Liver (tissue), 7 donors: ENCODE measurements at regions not wholly inside any gene's neighbourhood (a gene's known extent, or its start where the extent isn't known, plus 50 kb on each side); places are given as distances from the start of the nearest gene placed in this dataset.

Experiments
- DNase-seq: peaks from one replicate; pipeline ENCODE4 v3.0.0-alpha.2; 2017; ENCODE audit warnings: low spot score
- H3K27ac ChIP-seq, 2 donors: one replicate each; pipeline ENCODE4 v1.7.0; 2013; ENCODE audit warnings: inconsistent platforms in 2 of 2, low read length in 2 of 2, control low read depth in 1 of 2, low read depth in 1 of 2, mild to moderate bottlenecking in 1 of 2
- H3K27me3 ChIP-seq, 4 donors: one replicate each; pipeline versions ENCODE4 v1.6.1 to v1.7.0; 2013; ENCODE audit warnings: low read length in 3 of 4, inconsistent platforms in 1 of 4, mild to moderate bottlenecking in 1 of 4, moderate library complexity in 1 of 4; ENCODE audit not compliant: control insufficient read depth in 4 of 4, insufficient read depth in 4 of 4
- H3K36me3 ChIP-seq, 4 donors: one replicate each; pipeline versions ENCODE4 v1.6.1 to v1.7.0; 2013; ENCODE audit warnings: low read length in 3 of 4, mild to moderate bottlenecking in 3 of 4, low read depth in 1 of 4, moderate library complexity in 1 of 4; ENCODE audit not compliant: control insufficient read depth in 4 of 4, insufficient read depth in 3 of 4
- H3K4me1 ChIP-seq, 4 donors: one replicate each; pipeline versions ENCODE4 v1.6.1 to v1.7.0; 2013; ENCODE audit warnings: low read length in 3 of 4, mild to moderate bottlenecking in 3 of 4, moderate library complexity in 1 of 4; ENCODE audit not compliant: control insufficient read depth in 4 of 4, insufficient read depth in 4 of 4
- H3K4me3 ChIP-seq, 3 donors: one replicate each; pipeline versions ENCODE4 v1.6.1 to v1.7.0; 2013; ENCODE audit warnings: low read length in 3 of 3, control low read depth in 1 of 3, low read depth in 1 of 3, mild to moderate bottlenecking in 1 of 3
- H3K9ac ChIP-seq, 2 donors: one replicate each; pipeline ENCODE4 v1.7.0; 2013; ENCODE audit warnings: low read length in 2 of 2, mild to moderate bottlenecking in 2 of 2, moderate library complexity in 2 of 2, control low read depth in 1 of 2, low read depth in 1 of 2
- H3K9me3 ChIP-seq, 4 donors: one replicate each; pipeline versions ENCODE4 v1.6.1 to v1.7.0; 2013; ENCODE audit warnings: low read length in 3 of 4; ENCODE audit not compliant: control insufficient read depth in 4 of 4
- EGR1 ChIP-seq, 2 donors: IDR thresholded peaks; 2 replicates each; pipeline ENCODE4 v1.6.1; 2016 to 2018; ENCODE audit warnings: antibody characterized with exemption in 2 of 2, low read depth in 2 of 2
- FOXA1 ChIP-seq: IDR thresholded peaks from 2 replicates; pipeline ENCODE4 v1.6.1; 2016; ENCODE audit warnings: antibody characterized with exemption
- GABPA ChIP-seq, 2 donors: IDR thresholded peaks in 1 of 2; conservative IDR thresholded peaks in 1 of 2; 2 replicates each; pipeline ENCODE4 v1.6.1; 2016; ENCODE audit warnings: antibody characterized with exemption in 2 of 2, mild to moderate bottlenecking in 1 of 2, moderate library complexity in 1 of 2
- HNF4A ChIP-seq, 2 donors: conservative IDR thresholded peaks; 2 replicates each; pipeline ENCODE4 v1.6.1; 2016; ENCODE audit warnings: antibody characterized with exemption in 2 of 2, mild to moderate bottlenecking in 2 of 2
- HNF4G ChIP-seq: IDR thresholded peaks from 2 replicates; pipeline ENCODE4 v1.6.1; 2016; ENCODE audit warnings: antibody characterized with exemption
- JUND ChIP-seq, 2 donors: IDR thresholded peaks; 2 replicates each; pipeline ENCODE4 v1.6.1; 2016; ENCODE audit warnings: antibody characterized with exemption in 2 of 2
- NR2F2 ChIP-seq: IDR thresholded peaks from 2 replicates; pipeline ENCODE4 v1.6.1; 2016; ENCODE audit warnings: antibody characterized with exemption
- RAD21 ChIP-seq, 2 donors: IDR thresholded peaks; 2 replicates each; pipeline ENCODE4 v1.6.1; 2016; ENCODE audit warnings: antibody characterized with exemption in 2 of 2, mild to moderate bottlenecking in 2 of 2
- SP1 ChIP-seq: IDR thresholded peaks from 2 replicates; pipeline ENCODE4 v1.6.1; 2018; ENCODE audit warnings: antibody characterized with exemption, mild to moderate bottlenecking
- TAF1 ChIP-seq: conservative IDR thresholded peaks from 2 replicates; pipeline ENCODE4 v1.6.1; 2016; ENCODE audit warnings: antibody characterized with exemption, mild to moderate bottlenecking
- YY1 ChIP-seq: IDR thresholded peaks from 2 replicates; pipeline ENCODE4 v1.6.1; 2016; ENCODE audit warnings: antibody characterized with exemption, mild to moderate bottlenecking
- ZBTB33 ChIP-seq: IDR thresholded peaks from 2 replicates; pipeline ENCODE4 v1.6.1; 2016; ENCODE audit warnings: antibody characterized with exemption
- WGBS: extraction: QIAGEN DNeasy Blood & Tissue Kit; methylation state at CpG from one replicate; pipeline ENCODE4 v1.1.7; 2013; 5-methylcytosine and 5-hydroxymethylcytosine counted together
- TF ChIP-seq, protein P1 (sequence below): IDR thresholded peaks from 2 replicates; pipeline ENCODE4 v1.6.1; 2016; ENCODE audit warnings: antibody characterized with exemption
- TF ChIP-seq, protein P2 (sequence below): IDR thresholded peaks from 2 replicates; pipeline ENCODE4 v1.6.1; 2016; ENCODE audit warnings: antibody characterized with exemption, mild to moderate bottlenecking
- TF ChIP-seq, protein P3 (sequence below): IDR thresholded peaks from 2 replicates; pipeline ENCODE4 v1.6.1; 2016; ENCODE audit warnings: antibody characterized with exemption
- donor health status: healthy.
- donor health status: healthy.
- donor health status: healthy.
- donor health status: healthy.

DNA sequence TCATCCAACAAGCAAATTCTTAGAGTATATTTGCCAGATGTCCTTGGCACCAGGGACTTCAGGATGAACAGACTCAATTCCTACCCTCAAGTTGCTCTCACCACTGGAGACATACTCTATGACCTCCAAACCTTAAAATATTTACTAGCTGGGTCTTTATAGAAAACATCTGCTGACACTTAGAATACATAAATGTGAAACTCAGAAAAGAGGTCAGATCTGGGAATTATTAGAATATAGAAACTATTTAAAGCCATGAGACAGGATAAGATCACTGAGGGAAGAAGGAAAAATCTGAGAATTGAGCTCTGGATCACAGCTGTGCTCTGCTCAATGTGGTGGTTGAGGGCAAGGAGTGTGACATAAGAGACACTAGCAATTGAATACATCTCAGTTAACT is 695.4 kb upstream of the UBE2E2 start:
- H3K27me3 ChIP-seq = peaks cover 0 to under 1% (median 0%) of the 10 kb centered on the region in 4 donors
- no peaks in the 10 kb centered on the region for H3K9me3 ChIP-seq
- H3K27ac ChIP-seq = no peak overlapping the region
- no peak overlapping the region for H3K9ac ChIP-seq
- no peak for TF ChIP-seq HNF4G
- no peak for TF ChIP-seq EGR1 (IDR thresholded peaks at IDR 0.05; ENCODE audit: low read depth in 2 of 2)
- no peak for TF ChIP-seq HNF4A (conservative IDR thresholded peaks at IDR 0.05)
- no peak for TF ChIP-seq GABPA (IDR thresholded peaks at IDR 0.05 in 1 of 2, conservative IDR thresholded peaks at IDR 0.05 in 1 of 2)
- TF ChIP-seq FOXA1 = no peak
- no peak for TF ChIP-seq ZBTB33
- no peak for TF ChIP-seq NR2F2
- TF ChIP-seq, protein P1, sequence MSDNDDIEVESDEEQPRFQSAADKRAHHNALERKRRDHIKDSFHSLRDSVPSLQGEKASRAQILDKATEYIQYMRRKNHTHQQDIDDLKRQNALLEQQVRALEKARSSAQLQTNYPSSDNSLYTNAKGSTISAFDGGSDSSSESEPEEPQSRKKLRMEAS = no peak
- no peak for TF ChIP-seq SP1
- no peak for TF ChIP-seq TAF1
- TF ChIP-seq RAD21 (IDR thresholded peaks at IDR 0.05) = no peak
- DNase-seq = no peak
- H3K36me3 ChIP-seq = no peaks in the 10 kb centered on the region
- H3K4me3 ChIP-seq = no peak overlapping the region
- H3K4me1 ChIP-seq = no peaks in the 10 kb centered on the region

DNA sequence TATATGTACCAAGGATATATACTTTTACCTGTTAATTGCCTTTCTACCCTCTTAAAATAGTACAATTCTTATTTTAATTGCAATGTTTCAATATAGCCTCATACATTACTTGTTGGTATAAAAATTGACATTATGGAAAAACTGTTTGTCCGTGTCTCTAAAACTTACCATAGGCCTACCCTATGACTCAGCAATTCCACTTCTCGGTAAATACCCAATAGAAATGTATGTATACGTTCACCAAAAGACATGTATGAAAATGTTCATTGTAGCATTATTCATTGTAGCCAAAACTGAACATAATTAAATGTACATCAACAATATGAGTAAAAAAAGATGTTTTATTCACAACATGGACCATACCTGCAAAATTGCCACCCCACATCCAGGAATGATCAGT is 679.2 kb upstream of the UBE2E2 start:
- Histone ChIP-seq H3K27ac (no peak overlapping the region), H3K9ac (no peak overlapping the region), H3K36me3 (no peaks in the 10 kb centered on the region), H3K4me1 (no peaks in the 10 kb centered on the region), H3K9me3 (no peaks in the 10 kb centered on the region), H3K27me3 (no peaks in the 10 kb centered on the region), H3K4me3 (no peak overlapping the region)
- 78% methylated on average over 3 of the region's 3 CpGs for WGBS
- TF ChIP-seq SP1 = no peak
- no peak for TF ChIP-seq HNF4G
- TF ChIP-seq, protein P2, sequence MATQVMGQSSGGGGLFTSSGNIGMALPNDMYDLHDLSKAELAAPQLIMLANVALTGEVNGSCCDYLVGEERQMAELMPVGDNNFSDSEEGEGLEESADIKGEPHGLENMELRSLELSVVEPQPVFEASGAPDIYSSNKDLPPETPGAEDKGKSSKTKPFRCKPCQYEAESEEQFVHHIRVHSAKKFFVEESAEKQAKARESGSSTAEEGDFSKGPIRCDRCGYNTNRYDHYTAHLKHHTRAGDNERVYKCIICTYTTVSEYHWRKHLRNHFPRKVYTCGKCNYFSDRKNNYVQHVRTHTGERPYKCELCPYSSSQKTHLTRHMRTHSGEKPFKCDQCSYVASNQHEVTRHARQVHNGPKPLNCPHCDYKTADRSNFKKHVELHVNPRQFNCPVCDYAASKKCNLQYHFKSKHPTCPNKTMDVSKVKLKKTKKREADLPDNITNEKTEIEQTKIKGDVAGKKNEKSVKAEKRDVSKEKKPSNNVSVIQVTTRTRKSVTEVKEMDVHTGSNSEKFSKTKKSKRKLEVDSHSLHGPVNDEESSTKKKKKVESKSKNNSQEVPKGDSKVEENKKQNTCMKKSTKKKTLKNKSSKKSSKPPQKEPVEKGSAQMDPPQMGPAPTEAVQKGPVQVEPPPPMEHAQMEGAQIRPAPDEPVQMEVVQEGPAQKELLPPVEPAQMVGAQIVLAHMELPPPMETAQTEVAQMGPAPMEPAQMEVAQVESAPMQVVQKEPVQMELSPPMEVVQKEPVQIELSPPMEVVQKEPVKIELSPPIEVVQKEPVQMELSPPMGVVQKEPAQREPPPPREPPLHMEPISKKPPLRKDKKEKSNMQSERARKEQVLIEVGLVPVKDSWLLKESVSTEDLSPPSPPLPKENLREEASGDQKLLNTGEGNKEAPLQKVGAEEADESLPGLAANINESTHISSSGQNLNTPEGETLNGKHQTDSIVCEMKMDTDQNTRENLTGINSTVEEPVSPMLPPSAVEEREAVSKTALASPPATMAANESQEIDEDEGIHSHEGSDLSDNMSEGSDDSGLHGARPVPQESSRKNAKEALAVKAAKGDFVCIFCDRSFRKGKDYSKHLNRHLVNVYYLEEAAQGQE = no peak
- no peak for TF ChIP-seq YY1
- TF ChIP-seq, protein P3, sequence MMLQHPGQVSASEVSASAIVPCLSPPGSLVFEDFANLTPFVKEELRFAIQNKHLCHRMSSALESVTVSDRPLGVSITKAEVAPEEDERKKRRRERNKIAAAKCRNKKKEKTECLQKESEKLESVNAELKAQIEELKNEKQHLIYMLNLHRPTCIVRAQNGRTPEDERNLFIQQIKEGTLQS = no peak
- no peak for TF ChIP-seq RAD21 (IDR thresholded peaks at IDR 0.05)
- TF ChIP-seq GABPA (IDR thresholded peaks at IDR 0.05 in 1 of 2, conservative IDR thresholded peaks at IDR 0.05 in 1 of 2) = no peak
- TF ChIP-seq TAF1 = no peak
- TF ChIP-seq JUND (IDR thresholded peaks at IDR 0.05) = no peak
- TF ChIP-seq NR2F2 = no peak
- no peak for TF ChIP-seq EGR1 (IDR thresholded peaks at IDR 0.05; ENCODE audit: low read depth in 2 of 2)
- no peak for DNase-seq
